ENCODE measurements at regions not wholly inside any gene's neighbourhood (a gene's known extent, or its start where the extent isn't known, plus 50 kb on each side); places are given as distances from the start of the nearest gene placed in this dataset.

DNA sequence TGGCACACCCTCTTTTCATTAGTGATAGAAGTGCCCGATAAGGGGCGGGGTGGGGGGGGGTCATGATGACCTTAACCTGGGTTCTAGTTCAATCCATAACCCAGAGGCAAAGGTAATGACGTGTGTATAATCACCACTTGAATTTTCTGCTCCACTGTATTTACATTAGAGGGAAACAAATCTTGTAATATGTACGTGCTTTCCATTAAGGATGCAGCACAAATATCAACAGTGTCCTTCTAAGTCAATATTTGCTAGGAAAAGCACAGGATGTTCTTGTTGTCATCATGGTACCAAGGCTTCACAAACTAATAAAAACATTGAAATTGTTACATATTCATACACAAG lies 121.2 kb upstream of the SLC38A2 start:
- Histone ChIP-seq H3K27me3 (ENCODE audit: control insufficient read depth in 2 of 2, insufficient read depth in 2 of 2, low read length in 2 of 2) (no peaks in the 10 kb centered on the region), H2AFZ (ENCODE audit: insufficient read depth, low read depth, low read length, poor library complexity, severe bottlenecking) (no peak overlapping the region), H3K4me3 (replicated peaks in 1 of 3; ENCODE audit: low read depth in 2 of 3, low read length in 3 of 3) (no peak overlapping the region), H3K27ac (ENCODE audit: low read depth in 1 of 2, low read length in 2 of 2) (no peak overlapping the region), H3K4me2 (replicated peaks; ENCODE audit: extremely low read depth, low read length, poor library complexity, severe bottlenecking) (no peak overlapping the region), H3K9ac (ENCODE audit: insufficient read depth, low read length, poor library complexity, severe bottlenecking) (no peak overlapping the region), H4K20me1 (ENCODE audit: insufficient read depth, low read length) (no peaks in the 10 kb centered on the region), H3K36me3 (replicated peaks in 1 of 2; ENCODE audit: control insufficient read depth in 1 of 2, insufficient read depth in 2 of 2, low read length in 2 of 2) (no peaks in the 10 kb centered on the region), H3K79me2 (ENCODE audit: insufficient read depth, low read length) (no peaks in the 10 kb centered on the region), H3K4me1 (ENCODE audit: control insufficient read depth in 1 of 2, insufficient read depth in 2 of 2, low read length in 2 of 2) (no peaks in the 10 kb centered on the region), H3K9me3 (replicated peaks in 1 of 2; ENCODE audit: control insufficient read depth in 1 of 2, insufficient read depth in 1 of 2, low read length in 2 of 2) (no peaks in the 10 kb centered on the region)
- TF ChIP-seq, protein P1, sequence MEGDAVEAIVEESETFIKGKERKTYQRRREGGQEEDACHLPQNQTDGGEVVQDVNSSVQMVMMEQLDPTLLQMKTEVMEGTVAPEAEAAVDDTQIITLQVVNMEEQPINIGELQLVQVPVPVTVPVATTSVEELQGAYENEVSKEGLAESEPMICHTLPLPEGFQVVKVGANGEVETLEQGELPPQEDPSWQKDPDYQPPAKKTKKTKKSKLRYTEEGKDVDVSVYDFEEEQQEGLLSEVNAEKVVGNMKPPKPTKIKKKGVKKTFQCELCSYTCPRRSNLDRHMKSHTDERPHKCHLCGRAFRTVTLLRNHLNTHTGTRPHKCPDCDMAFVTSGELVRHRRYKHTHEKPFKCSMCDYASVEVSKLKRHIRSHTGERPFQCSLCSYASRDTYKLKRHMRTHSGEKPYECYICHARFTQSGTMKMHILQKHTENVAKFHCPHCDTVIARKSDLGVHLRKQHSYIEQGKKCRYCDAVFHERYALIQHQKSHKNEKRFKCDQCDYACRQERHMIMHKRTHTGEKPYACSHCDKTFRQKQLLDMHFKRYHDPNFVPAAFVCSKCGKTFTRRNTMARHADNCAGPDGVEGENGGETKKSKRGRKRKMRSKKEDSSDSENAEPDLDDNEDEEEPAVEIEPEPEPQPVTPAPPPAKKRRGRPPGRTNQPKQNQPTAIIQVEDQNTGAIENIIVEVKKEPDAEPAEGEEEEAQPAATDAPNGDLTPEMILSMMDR (IDR thresholded peaks at IDR 0.05), result no peak
- H3K27ac Mint-ChIP-seq, result no peak overlapping the region
- peaks cover 1% of the 10 kb centered on the region for H3K4me1 Mint-ChIP-seq
- peaks cover 0 to 1% (median 0%) of the 10 kb centered on the region in 3 donors for H3K27me3 Mint-ChIP-seq (ENCODE audit: low read depth in 3 of 3)
- H3K36me3 Mint-ChIP-seq, result no peaks in the 10 kb centered on the region
- no peak for DNase-seq
- H3K4me3 Mint-ChIP-seq, result no peak overlapping the region
- WGBS (ENCODE audit: insufficient coverage), result 100% methylated on average over 2 of the region's 4 CpGs
- intact Hi-C loops (cut with micrococcal nuclease), result no loop called here
- peaks cover 0 to 2% (median 0%) of the 10 kb centered on the region in 7 donors for H3K9me3 Mint-ChIP-seq

- peaks cover 0 to 1% (median 0%) of the 10 kb centered on the region in 7 donors for H3K9me3 Mint-ChIP-seq
- H3K27ac Mint-ChIP-seq, result no peak overlapping the region
- Histone ChIP-seq H3K9ac (ENCODE audit: insufficient read depth, low read length, poor library complexity, severe bottlenecking) (no peak overlapping the region), H2AFZ (ENCODE audit: insufficient read depth, low read depth, low read length, poor library complexity, severe bottlenecking) (no peak overlapping the region), H3K27me3 (ENCODE audit: control insufficient read depth in 2 of 2, insufficient read depth in 2 of 2, low read length in 2 of 2) (no peaks in the 10 kb centered on the region), H3K36me3 (replicated peaks in 1 of 2; ENCODE audit: control insufficient read depth in 1 of 2, insufficient read depth in 2 of 2, low read length in 2 of 2) (no peaks in the 10 kb centered on the region), H3K4me3 (replicated peaks in 1 of 3; ENCODE audit: low read depth in 2 of 3, low read length in 3 of 3) (no peak overlapping the region), H3K4me1 (ENCODE audit: control insufficient read depth in 1 of 2, insufficient read depth in 2 of 2, low read length in 2 of 2) (peaks cover 3 to 4% of the 10 kb centered on the region in 2 donors), H4K20me1 (ENCODE audit: insufficient read depth, low read length) (no peaks in the 10 kb centered on the region), H3K9me3 (replicated peaks in 1 of 2; ENCODE audit: control insufficient read depth in 1 of 2, insufficient read depth in 1 of 2, low read length in 2 of 2) (no peaks in the 10 kb centered on the region), H3K27ac (ENCODE audit: low read depth in 1 of 2, low read length in 2 of 2) (no peak overlapping the region), H3K79me2 (ENCODE audit: insufficient read depth, low read length) (no peaks in the 10 kb centered on the region), H3K4me2 (replicated peaks; ENCODE audit: extremely low read depth, low read length, poor library complexity, severe bottlenecking) (no peak overlapping the region)
- TF ChIP-seq, protein P1 (IDR thresholded peaks at IDR 0.05), result no peak
- DNase-seq, result no peak
- peaks cover 1% of the 10 kb centered on the region for H3K4me1 Mint-ChIP-seq
- H3K4me3 Mint-ChIP-seq, result no peak overlapping the region
- H3K36me3 Mint-ChIP-seq, result no peaks in the 10 kb centered on the region
- no CpG with 5 or more reads among the region's 5 CpGs for WGBS (ENCODE audit: insufficient coverage)
- intact Hi-C loops (cut with micrococcal nuclease), result no loop called here
- peaks cover 0 to 1% (median 0%) of the 10 kb centered on the region in 3 donors for H3K27me3 Mint-ChIP-seq (ENCODE audit: low read depth in 3 of 3)
Measured at GRCh38 chr12:46493150-46493833, 120.7 kb upstream of the SLC38A2 start.

Data from CD14-positive monocyte (primary cell).